HL-60 (cell line): ENCODE measurements at regions not wholly inside any gene's neighbourhood (a gene's known extent, or its start where the extent isn't known, plus 50 kb on each side); places are given as distances from the start of the nearest gene placed in this dataset.

ENCODE experiments used
- DNase-seq, 2 experiments: peaks; one replicate each; pipeline ENCODE4 v3.0.0-alpha.2; 2010 to 2020; ENCODE audit warnings: low read depth in 1 of 2, low spot score in 1 of 2
- H3K27ac ChIP-seq: fragments of 250-450 bp; sonication (Bioruptor Pico); replicated peaks from 2 replicates; pipeline ENCODE4 v1.5.1; 2020; ENCODE audit warnings: mild to moderate bottlenecking, moderate library complexity
- H3K27me3 ChIP-seq: fragments of 250-450 bp; sonication (Bioruptor Pico); 2 replicates; pipeline ENCODE4 v1.5.1; 2021; ENCODE audit warnings: mild to moderate bottlenecking, moderate library complexity; ENCODE audit not compliant: insufficient read depth, poor library complexity, severe bottlenecking
- H3K4me3 ChIP-seq: replicated peaks from 2 replicates; pipeline ENCODE4 v1.5.1; 2011; ENCODE audit warnings: mild to moderate bottlenecking, control low read depth, low read length; ENCODE audit not compliant: insufficient read depth
- GABPA ChIP-seq: IDR thresholded peaks from 2 replicates; pipeline ENCODE4 v1.6.1; 2012; ENCODE audit warnings: low read depth
- POLR2AphosphoS5 ChIP-seq: IDR thresholded peaks from 2 replicates; pipeline ENCODE4 v1.6.1; 2012; ENCODE audit warnings: low read depth
- SPI1 ChIP-seq: IDR thresholded peaks from 2 replicates; pipeline ENCODE4 v1.6.1; 2012; ENCODE audit warnings: low read depth, mild to moderate bottlenecking, borderline replicate concordance
- TF ChIP-seq, protein P1 (sequence below): IDR thresholded peaks from one replicate; pipeline ENCODE4 v1.5.1; 2011; ENCODE audit warnings: low read length, control low read depth, inconsistent platforms; ENCODE audit not compliant: insufficient read depth
- TF ChIP-seq, protein P2 (sequence below): IDR thresholded peaks from 2 replicates; pipeline ENCODE4 v1.6.1; 2012; ENCODE audit warnings: low read depth; ENCODE audit not compliant: insufficient replicate concordance

DNA sequence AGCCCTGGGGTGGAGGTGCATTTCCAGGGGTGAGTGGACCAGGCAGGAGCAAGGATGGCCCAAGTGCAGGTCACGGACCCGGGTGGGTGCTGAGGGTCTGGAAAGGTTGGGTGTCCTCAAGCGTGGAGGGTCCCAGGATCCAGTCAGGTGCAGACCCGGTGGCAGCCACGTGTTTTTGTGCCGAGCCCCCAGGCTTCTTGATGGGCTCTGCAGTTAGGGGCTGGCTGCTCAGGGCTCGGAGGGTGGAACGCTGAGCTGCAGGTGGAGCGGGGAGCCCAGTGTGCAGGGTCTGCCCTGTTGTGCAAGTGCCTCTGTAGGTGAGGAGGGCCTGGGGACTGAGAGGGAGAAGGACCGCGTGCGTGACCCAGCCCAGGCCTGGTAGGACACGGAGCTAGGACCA is 70.9 kb upstream of the HLA-E start:
- no peak for DNase-seq
- TF ChIP-seq SPI1 (no peak), POLR2AphosphoS5 (no peak), GABPA (no peak)
- TF ChIP-seq, protein P1, sequence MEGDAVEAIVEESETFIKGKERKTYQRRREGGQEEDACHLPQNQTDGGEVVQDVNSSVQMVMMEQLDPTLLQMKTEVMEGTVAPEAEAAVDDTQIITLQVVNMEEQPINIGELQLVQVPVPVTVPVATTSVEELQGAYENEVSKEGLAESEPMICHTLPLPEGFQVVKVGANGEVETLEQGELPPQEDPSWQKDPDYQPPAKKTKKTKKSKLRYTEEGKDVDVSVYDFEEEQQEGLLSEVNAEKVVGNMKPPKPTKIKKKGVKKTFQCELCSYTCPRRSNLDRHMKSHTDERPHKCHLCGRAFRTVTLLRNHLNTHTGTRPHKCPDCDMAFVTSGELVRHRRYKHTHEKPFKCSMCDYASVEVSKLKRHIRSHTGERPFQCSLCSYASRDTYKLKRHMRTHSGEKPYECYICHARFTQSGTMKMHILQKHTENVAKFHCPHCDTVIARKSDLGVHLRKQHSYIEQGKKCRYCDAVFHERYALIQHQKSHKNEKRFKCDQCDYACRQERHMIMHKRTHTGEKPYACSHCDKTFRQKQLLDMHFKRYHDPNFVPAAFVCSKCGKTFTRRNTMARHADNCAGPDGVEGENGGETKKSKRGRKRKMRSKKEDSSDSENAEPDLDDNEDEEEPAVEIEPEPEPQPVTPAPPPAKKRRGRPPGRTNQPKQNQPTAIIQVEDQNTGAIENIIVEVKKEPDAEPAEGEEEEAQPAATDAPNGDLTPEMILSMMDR: no peak
- TF ChIP-seq, protein P2, sequence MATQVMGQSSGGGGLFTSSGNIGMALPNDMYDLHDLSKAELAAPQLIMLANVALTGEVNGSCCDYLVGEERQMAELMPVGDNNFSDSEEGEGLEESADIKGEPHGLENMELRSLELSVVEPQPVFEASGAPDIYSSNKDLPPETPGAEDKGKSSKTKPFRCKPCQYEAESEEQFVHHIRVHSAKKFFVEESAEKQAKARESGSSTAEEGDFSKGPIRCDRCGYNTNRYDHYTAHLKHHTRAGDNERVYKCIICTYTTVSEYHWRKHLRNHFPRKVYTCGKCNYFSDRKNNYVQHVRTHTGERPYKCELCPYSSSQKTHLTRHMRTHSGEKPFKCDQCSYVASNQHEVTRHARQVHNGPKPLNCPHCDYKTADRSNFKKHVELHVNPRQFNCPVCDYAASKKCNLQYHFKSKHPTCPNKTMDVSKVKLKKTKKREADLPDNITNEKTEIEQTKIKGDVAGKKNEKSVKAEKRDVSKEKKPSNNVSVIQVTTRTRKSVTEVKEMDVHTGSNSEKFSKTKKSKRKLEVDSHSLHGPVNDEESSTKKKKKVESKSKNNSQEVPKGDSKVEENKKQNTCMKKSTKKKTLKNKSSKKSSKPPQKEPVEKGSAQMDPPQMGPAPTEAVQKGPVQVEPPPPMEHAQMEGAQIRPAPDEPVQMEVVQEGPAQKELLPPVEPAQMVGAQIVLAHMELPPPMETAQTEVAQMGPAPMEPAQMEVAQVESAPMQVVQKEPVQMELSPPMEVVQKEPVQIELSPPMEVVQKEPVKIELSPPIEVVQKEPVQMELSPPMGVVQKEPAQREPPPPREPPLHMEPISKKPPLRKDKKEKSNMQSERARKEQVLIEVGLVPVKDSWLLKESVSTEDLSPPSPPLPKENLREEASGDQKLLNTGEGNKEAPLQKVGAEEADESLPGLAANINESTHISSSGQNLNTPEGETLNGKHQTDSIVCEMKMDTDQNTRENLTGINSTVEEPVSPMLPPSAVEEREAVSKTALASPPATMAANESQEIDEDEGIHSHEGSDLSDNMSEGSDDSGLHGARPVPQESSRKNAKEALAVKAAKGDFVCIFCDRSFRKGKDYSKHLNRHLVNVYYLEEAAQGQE: no peak
- Histone ChIP-seq H3K4me3 (no peak overlapping the region), H3K27me3 (peaks cover 26% of the 10 kb centered on the region), H3K27ac (no peak overlapping the region)

DNA sequence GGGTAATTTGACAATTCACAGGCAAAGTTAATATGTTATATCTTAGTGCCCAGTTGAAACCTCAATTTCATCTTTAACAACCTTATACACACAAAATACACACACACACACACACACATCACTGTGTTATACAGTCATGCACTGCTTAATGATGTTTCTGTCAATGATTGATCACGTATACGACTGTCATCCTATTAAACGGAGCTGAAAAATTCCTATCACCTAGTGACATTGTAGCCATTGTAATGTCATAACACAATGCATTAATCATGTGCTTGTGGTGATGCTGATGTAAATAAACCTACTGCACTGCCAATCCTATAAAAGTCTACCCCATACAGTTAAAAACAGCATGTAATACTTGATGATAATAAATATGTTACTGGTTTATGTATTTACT is 64.8 kb upstream of the HLA-E start:
- H3K4me3 ChIP-seq: no peak overlapping the region
- no peak overlapping the region for H3K27ac ChIP-seq
- TF ChIP-seq, protein P1: no peak
- TF ChIP-seq, protein P2: no peak
- TF ChIP-seq SPI1 (no peak), POLR2AphosphoS5 (no peak), GABPA (no peak)
- H3K27me3 ChIP-seq: peaks cover 32% of the 10 kb centered on the region
- no peak for DNase-seq
